BLaER1 treated with 17β-estradiol and CSF1 and Interleukin-3, amounts not matched to agents 10 nM and 100 nM (cell line): ENCODE measurements at regions not wholly inside any gene's neighbourhood (a gene's known extent, or its start where the extent isn't known, plus 50 kb on each side); places are given as distances from the start of the nearest gene placed in this dataset.
"Not testable (repeated sequence)": the region's sequence is repeated elsewhere in the genome, so short reads cannot be mapped to it uniquely, and the experiment has no call there.

ENCODE experiments used
- H3K27ac ChIP-seq, 11 experiments: shearing (Covaris generic); formaldehyde crosslinking; 2 replicates each; pipeline ENCODE4 v1.8.1; 2022
- H3K27me3 ChIP-seq, 11 experiments: shearing (Covaris generic); formaldehyde crosslinking; 2 replicates each; pipeline ENCODE4 v1.8.1; 2022
- H3K36me3 ChIP-seq, 11 experiments: shearing (Covaris generic); formaldehyde crosslinking; 2 replicates each; pipeline ENCODE4 v1.8.1; 2022
- H3K4me1 ChIP-seq, 10 experiments: shearing (Covaris generic); formaldehyde crosslinking; 2 replicates each; pipeline ENCODE4 v1.8.1; 2022
- H3K4me2 ChIP-seq, 11 experiments: shearing (Covaris generic); formaldehyde crosslinking; 2 replicates each; pipeline ENCODE4 v1.8.1; 2022
- H3K4me3 ChIP-seq, 10 experiments: shearing (Covaris generic); formaldehyde crosslinking; 2 replicates each; pipeline ENCODE4 v1.8.1; 2022
- H3K9ac ChIP-seq, 11 experiments: shearing (Covaris generic); formaldehyde crosslinking; 2 replicates each; pipeline ENCODE4 v1.8.1; 2022
- H3K9me3 ChIP-seq, 11 experiments: shearing (Covaris generic); formaldehyde crosslinking; replicated peaks in 1 of 11; 2 replicates each; pipeline ENCODE4 v1.8.1; 2022
- H4K20me1 ChIP-seq, 11 experiments: shearing (Covaris generic); formaldehyde crosslinking; 2 replicates each; pipeline ENCODE4 v1.8.1; 2022
- Cebpa-rat ChIP-seq, 11 experiments: shearing (Covaris generic); IDR thresholded peaks; 2 replicates each; pipeline ENCODE4 v1.8.1; 2022

DNA sequence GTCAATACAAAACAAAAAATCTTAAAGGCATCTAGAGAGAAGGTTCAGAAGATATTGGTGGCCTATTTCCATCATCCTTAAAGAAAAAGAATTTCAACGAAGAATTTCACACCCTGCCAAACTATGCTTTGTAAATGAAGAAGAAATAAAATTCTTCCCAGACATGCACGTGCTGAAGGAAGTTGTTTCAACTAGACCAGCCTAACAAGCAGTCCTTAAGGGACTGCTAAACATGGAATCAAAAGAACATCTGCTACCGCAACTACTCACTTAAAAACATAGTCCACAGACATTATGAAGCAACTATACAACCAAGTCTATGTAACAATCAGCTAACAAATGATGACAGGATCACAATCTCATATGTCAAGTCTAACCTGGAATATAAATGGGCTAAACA, 584.9 kb upstream of the PTCHD4 start:
- H3K36me3 ChIP-seq: no peaks in the 10 kb centered on the region
- H4K20me1 ChIP-seq: no peaks in the 10 kb centered on the region
- H3K4me2 ChIP-seq: no peak overlapping the region
- no peak overlapping the region for H3K9ac ChIP-seq
- H3K4me3 ChIP-seq: no peak overlapping the region
- H3K27ac ChIP-seq: no peak overlapping the region
- no peak for TF ChIP-seq Cebpa-rat (IDR thresholded peaks at IDR 0.05)
- H3K27me3 ChIP-seq: no peaks in the 10 kb centered on the region
- H3K4me1 ChIP-seq: peaks cover 0 to 7% (median 0%) of the 10 kb centered on the region in 10 experiments; a peak in 2 of 20 replicates
- H3K9me3 ChIP-seq: peaks cover 22 to 37% (median 26%) of the 10 kb centered on the region in 11 experiments; a peak in 21 of 22 replicates

DNA sequence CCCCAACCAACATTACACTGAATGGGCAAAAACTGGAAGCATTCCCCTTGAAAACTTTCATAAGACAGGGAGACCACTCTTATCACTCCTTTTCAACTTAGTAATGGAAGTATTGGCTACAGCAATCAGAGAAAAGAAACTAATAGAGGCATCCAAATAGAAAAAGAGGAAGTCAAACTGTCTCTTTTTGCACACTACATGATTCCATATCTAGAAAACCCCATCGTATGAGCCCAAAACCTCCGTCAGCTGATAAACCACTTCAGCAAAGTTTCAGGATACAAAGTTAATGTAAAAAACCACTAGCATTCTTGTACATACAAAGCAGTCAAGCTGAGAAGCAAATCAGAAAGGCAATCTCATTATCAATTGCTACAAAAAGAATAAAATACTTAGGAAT, 580.4 kb upstream of the PTCHD4 start:
- TF ChIP-seq Cebpa-rat (IDR thresholded peaks at IDR 0.05): no peak
- H3K9me3 ChIP-seq: peaks cover 56 to 81% (median 69%) of the 10 kb centered on the region in 11 experiments
- no peak overlapping the region for H3K4me3 ChIP-seq
- H3K27me3 ChIP-seq: no peaks in the 10 kb centered on the region
- no peak overlapping the region; a peak in 1 of 22 replicates for H3K4me2 ChIP-seq
- H3K27ac ChIP-seq: no peak overlapping the region
- H3K36me3 ChIP-seq: no peaks in the 10 kb centered on the region
- no peaks in the 10 kb centered on the region for H4K20me1 ChIP-seq
- 0 out of 20 replicates have a peak, but pooled peaks cover 0 to 7% (median 0%) of the 10 kb centered on the region in 10 experiments for H3K4me1 ChIP-seq
- no peak overlapping the region for H3K9ac ChIP-seq

DNA sequence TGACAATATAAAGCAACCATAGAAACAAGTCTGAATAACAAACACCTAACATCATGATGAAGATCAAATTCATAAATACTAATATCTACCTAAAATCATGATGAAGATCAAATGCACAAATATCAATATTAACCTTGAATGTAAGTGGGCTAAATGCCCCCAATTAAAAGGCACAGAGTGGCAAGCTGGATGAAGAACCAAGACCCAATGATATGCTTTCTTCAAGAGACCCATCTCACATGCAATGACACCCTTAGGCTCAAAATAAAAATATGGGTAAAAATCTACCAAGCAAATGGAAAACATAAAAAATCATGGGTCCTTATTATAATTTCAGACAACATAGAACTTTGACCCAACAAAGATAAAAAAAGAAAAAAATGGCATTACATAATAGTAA, 578.5 kb upstream of the PTCHD4 start:
- TF ChIP-seq Cebpa-rat (IDR thresholded peaks at IDR 0.05): no peak
- peaks cover 43 to 66% (median 54%) of the 10 kb centered on the region in 11 experiments for H3K9me3 ChIP-seq
- H3K4me2 ChIP-seq: no peak overlapping the region
- H3K27ac ChIP-seq: no peak overlapping the region
- H3K4me1 ChIP-seq: 0 out of 20 replicates have a peak, but pooled peaks cover 0 to 7% (median 0%) of the 10 kb centered on the region in 10 experiments
- H4K20me1 ChIP-seq: no peaks in the 10 kb centered on the region
- no peak overlapping the region for H3K4me3 ChIP-seq
- H3K36me3 ChIP-seq: no peaks in the 10 kb centered on the region
- no peaks in the 10 kb centered on the region for H3K27me3 ChIP-seq
- H3K9ac ChIP-seq: no peak overlapping the region

DNA sequence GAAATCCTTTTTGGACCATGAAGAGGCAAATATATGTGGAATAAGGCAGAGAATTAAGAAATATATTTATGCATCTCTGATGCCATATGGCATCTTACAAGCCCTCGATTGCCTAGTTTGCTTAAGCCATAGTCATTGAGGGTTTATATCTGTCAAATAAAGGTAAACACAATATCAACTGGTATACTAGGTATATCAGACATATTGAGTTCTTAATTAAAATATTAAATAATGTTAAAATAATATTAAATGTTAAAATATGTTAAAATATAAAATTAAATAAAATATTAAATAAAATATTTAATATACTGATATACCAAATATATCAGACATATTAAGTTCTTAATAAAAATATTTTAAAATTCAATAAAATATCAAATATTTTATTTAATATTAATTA, 567.4 kb upstream of the PTCHD4 start:
- H3K27ac ChIP-seq: no peak overlapping the region
- no peaks in the 10 kb centered on the region for H3K9me3 ChIP-seq
- H3K9ac ChIP-seq: no peak overlapping the region
- no peaks in the 10 kb centered on the region for H3K27me3 ChIP-seq
- H3K4me3 ChIP-seq: no peak overlapping the region
- no peaks in the 10 kb centered on the region for H3K36me3 ChIP-seq
- no peaks in the 10 kb centered on the region for H4K20me1 ChIP-seq
- no peak for TF ChIP-seq Cebpa-rat (IDR thresholded peaks at IDR 0.05)
- H3K4me2 ChIP-seq: no peak overlapping the region
- no peaks in the 10 kb centered on the region for H3K4me1 ChIP-seq

DNA sequence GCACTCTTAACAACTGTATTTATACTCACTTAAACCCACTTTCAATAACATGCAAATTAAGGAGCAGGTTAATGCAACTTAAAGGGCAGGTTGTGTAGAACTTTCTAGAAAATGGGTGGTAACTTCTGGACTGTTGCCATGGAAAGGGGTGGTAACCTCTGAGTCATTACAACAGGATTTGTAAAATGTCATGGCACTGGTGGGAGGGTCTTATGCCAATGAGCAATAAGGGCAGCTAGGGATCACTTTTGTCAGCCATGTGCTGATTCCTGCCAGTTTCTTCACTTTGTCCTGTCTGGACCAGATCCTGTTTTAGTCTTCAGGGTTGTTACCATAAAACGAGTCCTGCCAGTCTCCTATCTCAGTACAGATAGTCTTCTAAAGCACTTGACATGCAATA, 560.5 kb upstream of the PTCHD4 start:
- Histone ChIP-seq H3K27ac (no peak overlapping the region), H3K4me1 (no peaks in the 10 kb centered on the region), H3K4me3 (no peak overlapping the region), H3K9ac (no peak overlapping the region), H3K9me3 (no peaks in the 10 kb centered on the region), H3K36me3 (no peaks in the 10 kb centered on the region), H3K4me2 (no peak overlapping the region), H3K27me3 (no peaks in the 10 kb centered on the region), H4K20me1 (no peaks in the 10 kb centered on the region)
- TF ChIP-seq Cebpa-rat (IDR thresholded peaks at IDR 0.05): no peak

DNA sequence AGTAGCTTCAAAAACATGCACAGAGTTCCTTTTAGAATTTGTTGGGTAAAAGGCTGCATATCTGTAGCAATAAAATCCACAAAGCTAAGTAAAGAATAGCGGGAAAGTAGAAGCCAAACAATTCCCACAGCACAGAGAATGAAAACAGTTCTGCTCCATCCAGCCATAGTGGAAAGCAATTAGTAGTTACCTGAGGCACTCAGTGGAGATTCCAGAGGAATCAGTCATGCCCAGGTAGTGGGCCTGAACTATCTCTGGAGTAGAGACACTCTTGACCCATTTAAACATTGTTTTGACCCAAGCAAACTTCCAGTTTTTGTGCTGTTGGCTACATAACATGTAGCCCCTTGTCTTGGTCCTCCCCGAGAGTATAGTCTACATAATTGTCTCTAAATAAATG, 559.5 kb upstream of the PTCHD4 start:
- Histone ChIP-seq H3K4me3 (no peak overlapping the region), H3K4me1 (no peaks in the 10 kb centered on the region), H3K9ac (no peak overlapping the region), H3K27ac (no peak overlapping the region), H3K36me3 (no peaks in the 10 kb centered on the region), H3K4me2 (no peak overlapping the region), H3K9me3 (no peaks in the 10 kb centered on the region), H4K20me1 (no peaks in the 10 kb centered on the region), H3K27me3 (no peaks in the 10 kb centered on the region)
- TF ChIP-seq Cebpa-rat (IDR thresholded peaks at IDR 0.05): no peak

DNA sequence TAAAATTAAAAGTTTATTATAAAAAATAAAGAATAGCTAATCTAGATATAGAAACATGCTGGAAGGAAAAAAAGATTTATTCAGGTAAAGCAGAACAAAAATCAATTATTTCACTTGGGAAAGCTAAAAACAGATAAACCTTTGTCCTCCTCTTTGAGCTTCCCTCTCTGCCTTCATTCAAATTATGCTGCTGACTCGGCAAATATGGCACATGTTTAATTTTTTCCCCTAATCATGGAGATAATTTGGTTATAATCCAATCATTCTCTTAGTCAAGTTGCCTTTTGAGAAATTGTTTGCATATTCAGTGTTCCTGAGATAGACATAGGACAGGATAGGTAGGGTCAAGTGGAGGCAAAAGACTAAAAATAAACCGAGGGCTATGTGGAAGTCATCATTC, 556.8 kb upstream of the PTCHD4 start:
- no peak for TF ChIP-seq Cebpa-rat (IDR thresholded peaks at IDR 0.05)
- no peaks in the 10 kb centered on the region for H4K20me1 ChIP-seq
- H3K9me3 ChIP-seq: no peaks in the 10 kb centered on the region

DNA sequence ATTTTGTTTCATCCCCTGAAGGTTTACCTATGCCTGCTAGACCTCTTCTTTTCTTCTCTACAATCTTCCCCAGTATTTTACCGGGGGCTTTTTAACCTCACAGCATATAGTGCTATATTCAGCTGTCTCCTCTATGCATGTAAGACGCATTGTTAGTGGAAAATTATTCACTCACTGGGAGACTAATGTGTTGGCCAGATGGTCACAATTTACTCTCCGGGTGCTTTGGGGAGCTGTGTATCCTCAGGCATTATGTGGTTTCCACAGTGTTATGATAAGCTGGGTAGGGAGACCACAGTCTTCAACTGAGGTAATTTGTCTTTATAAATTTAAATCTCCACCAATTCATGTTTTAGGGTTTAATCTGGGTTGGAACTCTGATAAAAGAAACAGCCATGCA, 553.8 kb upstream of the PTCHD4 start:
- Histone ChIP-seq H3K4me1 (no peaks in the 10 kb centered on the region), H3K4me2 (no peak overlapping the region), H3K27me3 (no peaks in the 10 kb centered on the region), H4K20me1 (no peaks in the 10 kb centered on the region), H3K36me3 (no peaks in the 10 kb centered on the region), H3K9me3 (no peaks in the 10 kb centered on the region), H3K9ac (no peak overlapping the region), H3K4me3 (no peak overlapping the region), H3K27ac (no peak overlapping the region)
- no peak for TF ChIP-seq Cebpa-rat (IDR thresholded peaks at IDR 0.05)

More for the DNA sequence above, 556.8 kb upstream of the PTCHD4 start:
- Histone ChIP-seq H3K9ac (no peak overlapping the region), H3K27me3 (no peaks in the 10 kb centered on the region), H3K4me2 (no peak overlapping the region), H3K27ac (no peak overlapping the region), H3K4me3 (no peak overlapping the region), H3K36me3 (no peaks in the 10 kb centered on the region), H3K4me1 (no peaks in the 10 kb centered on the region)

DNA sequence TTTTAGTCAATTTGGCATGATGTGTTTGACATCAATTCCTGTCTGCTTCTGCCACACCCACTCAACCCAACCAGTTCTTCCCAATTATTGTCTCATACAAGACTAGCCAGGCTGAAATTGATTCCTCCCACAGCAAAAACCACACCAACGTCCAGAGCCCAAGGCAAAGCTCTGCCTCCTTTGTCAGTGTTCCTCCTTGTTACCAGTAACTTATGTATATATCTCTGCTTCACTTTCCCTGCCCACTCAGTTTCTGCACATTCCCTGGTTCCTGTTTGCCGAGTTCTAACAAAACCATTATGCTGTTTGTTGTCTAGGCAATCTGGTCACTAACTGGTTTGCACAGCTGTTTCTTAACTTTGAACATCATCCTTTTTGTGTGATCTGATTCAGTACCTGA, 547.9 kb upstream of the PTCHD4 start:
- Histone ChIP-seq H3K36me3 (no peaks in the 10 kb centered on the region), H3K4me1 (no peaks in the 10 kb centered on the region), H3K27ac (no peak overlapping the region), H4K20me1 (no peaks in the 10 kb centered on the region), H3K9me3 (no peaks in the 10 kb centered on the region), H3K4me3 (no peak overlapping the region), H3K27me3 (no peaks in the 10 kb centered on the region), H3K9ac (no peak overlapping the region), H3K4me2 (no peak overlapping the region)
- no peak for TF ChIP-seq Cebpa-rat (IDR thresholded peaks at IDR 0.05)

DNA sequence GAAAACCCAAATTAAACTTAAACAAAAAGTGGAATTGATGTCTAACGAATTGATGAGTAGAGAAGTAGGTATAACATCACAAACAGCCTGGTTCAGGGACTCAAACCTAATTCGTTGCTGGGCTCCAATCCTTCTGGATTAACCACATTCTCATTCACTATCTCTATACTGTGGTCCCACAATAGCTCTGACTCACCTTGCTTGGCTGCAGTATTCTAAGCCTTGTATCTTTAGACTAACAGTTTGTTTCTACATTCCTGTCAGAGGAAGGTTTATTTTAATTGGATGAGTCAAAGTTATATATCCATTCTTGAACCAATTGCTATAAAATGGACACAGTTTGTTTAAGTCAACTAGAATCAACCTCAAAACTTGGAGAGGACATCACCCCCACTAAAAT, 530.5 kb upstream of the PTCHD4 start:
- Histone ChIP-seq H3K36me3 (no peaks in the 10 kb centered on the region), H4K20me1 (no peaks in the 10 kb centered on the region), H3K27ac (no peak overlapping the region), H3K4me2 (no peak overlapping the region), H3K27me3 (no peaks in the 10 kb centered on the region), H3K4me1 (no peaks in the 10 kb centered on the region), H3K4me3 (no peak overlapping the region), H3K9me3 (peaks cover 12 to 23% (median 14%) of the 10 kb centered on the region in 11 experiments; a peak in 21 of 22 replicates), H3K9ac (no peak overlapping the region)
- TF ChIP-seq Cebpa-rat (IDR thresholded peaks at IDR 0.05): no peak

DNA sequence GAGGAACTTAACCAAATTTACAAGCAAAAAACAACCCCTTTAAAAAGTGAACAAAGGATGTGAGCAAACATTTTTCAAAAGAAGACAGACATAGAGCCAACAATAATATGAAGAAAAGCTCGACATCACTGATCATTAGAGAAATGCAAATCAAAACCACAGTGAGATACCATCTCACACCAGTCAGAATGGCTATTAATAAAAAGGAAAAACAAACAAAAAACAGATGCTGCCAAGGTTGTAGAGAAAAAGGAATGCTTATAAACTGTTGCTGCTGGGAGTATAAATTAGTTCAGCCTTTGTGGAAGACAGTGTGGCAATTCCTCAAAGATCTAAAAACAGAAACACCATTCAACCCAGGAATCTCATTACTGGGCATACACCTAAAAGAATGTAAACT, 527.8 kb upstream of the PTCHD4 start:
- not testable (repeated sequence) for H3K36me3 ChIP-seq, H3K4me3 ChIP-seq, H3K27ac ChIP-seq, H3K9ac ChIP-seq, H4K20me1 ChIP-seq, H3K27me3 ChIP-seq, H3K4me2 ChIP-seq, H3K4me1 ChIP-seq
- H3K9me3 ChIP-seq: peaks cover 12 to 22% (median 14%) of the 10 kb centered on the region in 11 experiments; a peak in 21 of 22 replicates
